ENCODE measurements at regions not wholly inside any gene's neighbourhood (a gene's known extent, or its start where the extent isn't known, plus 50 kb on each side); places are given as distances from the start of the nearest gene placed in this dataset.
"Not testable (repeated sequence)": the region's sequence is repeated elsewhere in the genome, so short reads cannot be mapped to it uniquely, and the experiment has no call there.

- Histone ChIP-seq H3K27me3 (no peaks in the 10 kb centered on the region), H3K9me3 (peaks cover 0 to 11% of the 10 kb centered on the region in 2 donors), H3K4me1 (no peaks in the 10 kb centered on the region), H3K4me3 (no peak overlapping the region), H3K27ac (no peak overlapping the region), H3K36me3 (no peaks in the 10 kb centered on the region)
- ATAC-seq, result no peak
- TF ChIP-seq CTCF (IDR thresholded peaks at IDR 0.05), result no peak
- intact Hi-C loops (cut with DNase I), result no loop called here
- DNase-seq, result no peak
These were observed 273.0 kb upstream of the NFIA start for GRCh38 chr1:60809204-60809980.

DNA sequence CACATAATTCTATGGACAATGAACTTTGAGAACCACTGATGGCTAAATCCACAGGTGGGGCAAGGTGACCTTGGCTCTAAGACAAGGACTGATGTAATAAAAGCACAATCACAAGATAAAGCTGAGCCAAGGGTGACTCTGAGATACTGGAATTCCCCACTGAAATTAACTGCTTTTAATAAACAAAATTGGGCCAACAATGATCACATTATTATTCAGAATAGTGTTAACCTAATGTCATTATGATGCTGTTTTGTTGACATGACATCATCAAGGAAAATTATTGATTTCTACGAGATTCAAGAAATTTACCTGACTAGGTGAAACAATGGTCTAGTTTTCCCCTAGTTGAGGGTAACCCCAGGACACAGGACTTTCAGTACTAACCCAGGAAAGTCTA lies 273.7 kb upstream of the NFIA start:
- H3K27ac ChIP-seq, result no peak overlapping the region
- ATAC-seq (no peak), DNase-seq (no peak)
- no peaks in the 10 kb centered on the region for H3K36me3 ChIP-seq
- intact Hi-C loops (cut with DNase I), result no loop called here
- H3K4me1 ChIP-seq, result no peaks in the 10 kb centered on the region
- H3K9me3 ChIP-seq, result peaks cover 0 to 14% of the 10 kb centered on the region in 2 donors
- TF ChIP-seq CTCF (IDR thresholded peaks at IDR 0.05), result no peak
- no peaks in the 10 kb centered on the region for H3K27me3 ChIP-seq
- H3K4me3 ChIP-seq, result no peak overlapping the region

DNA sequence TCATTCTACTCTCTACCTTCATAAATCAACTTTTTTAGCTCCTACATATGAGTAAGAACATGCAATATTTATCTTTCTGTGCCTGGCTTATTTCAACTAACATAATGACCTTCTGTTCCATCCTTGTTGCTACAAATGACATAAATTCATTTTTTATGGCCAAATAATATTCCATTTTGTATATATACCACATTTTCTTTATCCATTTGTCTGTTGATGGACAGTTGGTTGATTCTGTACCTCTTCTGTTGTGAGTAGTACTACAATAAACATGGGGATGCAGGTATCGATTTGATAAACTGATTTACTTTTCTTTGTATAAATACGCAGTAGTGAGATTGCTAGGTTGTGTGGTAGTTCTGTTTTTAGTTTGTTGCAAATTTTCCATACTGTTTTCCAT lies 279.5 kb upstream of the NFIA start:
- no peaks in the 10 kb centered on the region for H3K36me3 ChIP-seq
- intact Hi-C loops (cut with DNase I), result no loop called here
- H3K4me3 ChIP-seq, result no peak overlapping the region
- ATAC-seq, result no peak
- H3K4me1 ChIP-seq, result no peaks in the 10 kb centered on the region
- DNase-seq, result no peak
- TF ChIP-seq CTCF (IDR thresholded peaks at IDR 0.05), result no peak
- H3K27me3 ChIP-seq, result no peaks in the 10 kb centered on the region
- H3K9me3 ChIP-seq, result peaks cover 0 to 19% of the 10 kb centered on the region in 2 donors
- no peak overlapping the region for H3K27ac ChIP-seq

DNA sequence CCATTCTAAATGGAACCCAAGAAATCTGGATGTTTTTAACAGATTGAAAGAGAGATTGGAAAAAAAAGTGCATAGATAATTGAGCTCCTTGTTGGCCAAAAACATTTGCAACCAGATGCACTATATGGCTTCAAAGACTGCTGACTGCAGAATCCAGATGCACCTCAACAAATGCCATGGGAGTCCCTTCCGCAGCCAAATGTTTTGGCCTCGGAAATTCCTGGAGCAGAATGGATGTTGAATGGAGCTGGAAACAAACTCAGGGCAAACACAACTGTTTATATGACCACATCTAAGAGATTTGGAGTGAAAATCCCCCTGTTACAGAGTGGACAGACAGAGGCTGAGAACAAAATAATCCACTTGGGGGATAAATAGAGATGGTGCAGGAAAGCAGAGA lies 285.0 kb upstream of the NFIA start:
- no peak overlapping the region for H3K27ac ChIP-seq
- no peak for TF ChIP-seq CTCF (IDR thresholded peaks at IDR 0.05)
- H3K36me3 ChIP-seq, result no peaks in the 10 kb centered on the region
- no peak for DNase-seq
- no peaks in the 10 kb centered on the region for H3K4me1 ChIP-seq
- intact Hi-C loops (cut with DNase I), result no loop called here
- no peak overlapping the region for H3K4me3 ChIP-seq
- no peaks in the 10 kb centered on the region for H3K27me3 ChIP-seq
- no peak for ATAC-seq
- no peaks in the 10 kb centered on the region for H3K9me3 ChIP-seq

DNA sequence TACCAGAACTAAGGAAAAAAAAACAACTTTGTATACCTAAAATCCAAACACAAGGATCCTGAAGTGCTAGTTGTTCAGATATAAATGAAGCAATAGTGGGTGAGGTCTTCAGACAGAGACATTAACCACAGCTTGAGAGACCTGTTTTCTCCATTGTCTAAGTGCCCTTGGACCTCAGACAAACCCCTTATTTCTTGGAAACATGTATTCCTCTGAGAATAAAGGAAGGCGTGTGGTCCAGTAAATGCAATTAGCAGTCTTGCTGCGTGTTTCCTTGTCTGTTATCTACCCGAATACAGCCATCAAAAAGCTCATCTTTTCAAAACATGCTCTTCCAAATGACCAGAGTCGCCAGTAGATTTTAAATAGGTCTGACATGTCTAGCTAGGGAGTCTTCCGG lies 291.1 kb upstream of the NFIA start:
- no peaks in the 10 kb centered on the region for H3K9me3 ChIP-seq
- H3K4me1 ChIP-seq, result no peaks in the 10 kb centered on the region
- H3K27me3 ChIP-seq, result no peaks in the 10 kb centered on the region
- no peak for TF ChIP-seq CTCF (IDR thresholded peaks at IDR 0.05)
- H3K4me3 ChIP-seq, result no peak overlapping the region
- no peak overlapping the region for H3K27ac ChIP-seq
- DNase-seq (no peak), ATAC-seq (no peak)
- H3K36me3 ChIP-seq, result no peaks in the 10 kb centered on the region
- intact Hi-C loops (cut with DNase I), result no loop called here

GRCh38 chr1:60773099-60773498 lies 309.3 kb upstream of the NFIA start:
- peaks cover 0 to 11% of the 10 kb centered on the region in 2 donors for H3K9me3 ChIP-seq
- intact Hi-C loops (cut with DNase I); ATAC-seq; H3K4me1 ChIP-seq; H3K27me3 ChIP-seq; H3K27ac ChIP-seq; H3K36me3 ChIP-seq; DNase-seq; H3K4me3 ChIP-seq: not testable (repeated sequence)

Measured in left lung (tissue), 4 donors.